ENCODE measurements at regions not wholly inside any gene's neighbourhood (a gene's known extent, or its start where the extent isn't known, plus 50 kb on each side); places are given as distances from the start of the nearest gene placed in this dataset.

DNA sequence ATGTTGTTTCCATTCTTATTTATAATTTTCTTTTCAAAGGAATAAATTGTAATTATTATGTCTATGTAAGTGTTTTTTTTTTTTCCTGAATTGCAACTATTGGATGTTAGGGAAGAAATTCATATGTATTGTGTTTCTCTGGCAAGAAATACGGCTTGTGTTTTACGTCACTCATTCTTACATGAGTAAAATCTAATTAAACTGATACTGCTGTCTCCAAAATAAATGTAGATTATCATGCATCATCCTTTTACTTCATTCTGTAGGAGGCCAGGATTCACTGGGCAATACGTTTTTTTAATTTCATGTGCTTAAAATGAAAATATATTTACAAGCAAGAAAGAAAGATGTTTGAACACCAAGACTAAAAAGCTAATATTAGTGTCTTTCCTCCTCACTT lies 590.8 kb downstream of the OTOL1 start:
- Histone ChIP-seq H3K27me3 (ENCODE audit: control insufficient read depth, insufficient read depth, low read length) (no peaks in the 10 kb centered on the region), H3K4me3 (ENCODE audit: low read depth, low read length) (no peak overlapping the region), H3K36me3 (ENCODE audit: control insufficient read depth, insufficient read depth, low read length) (no peaks in the 10 kb centered on the region)
- CTCF ChIA-PET, result no interaction called here
- TF ChIP-seq, protein P1, sequence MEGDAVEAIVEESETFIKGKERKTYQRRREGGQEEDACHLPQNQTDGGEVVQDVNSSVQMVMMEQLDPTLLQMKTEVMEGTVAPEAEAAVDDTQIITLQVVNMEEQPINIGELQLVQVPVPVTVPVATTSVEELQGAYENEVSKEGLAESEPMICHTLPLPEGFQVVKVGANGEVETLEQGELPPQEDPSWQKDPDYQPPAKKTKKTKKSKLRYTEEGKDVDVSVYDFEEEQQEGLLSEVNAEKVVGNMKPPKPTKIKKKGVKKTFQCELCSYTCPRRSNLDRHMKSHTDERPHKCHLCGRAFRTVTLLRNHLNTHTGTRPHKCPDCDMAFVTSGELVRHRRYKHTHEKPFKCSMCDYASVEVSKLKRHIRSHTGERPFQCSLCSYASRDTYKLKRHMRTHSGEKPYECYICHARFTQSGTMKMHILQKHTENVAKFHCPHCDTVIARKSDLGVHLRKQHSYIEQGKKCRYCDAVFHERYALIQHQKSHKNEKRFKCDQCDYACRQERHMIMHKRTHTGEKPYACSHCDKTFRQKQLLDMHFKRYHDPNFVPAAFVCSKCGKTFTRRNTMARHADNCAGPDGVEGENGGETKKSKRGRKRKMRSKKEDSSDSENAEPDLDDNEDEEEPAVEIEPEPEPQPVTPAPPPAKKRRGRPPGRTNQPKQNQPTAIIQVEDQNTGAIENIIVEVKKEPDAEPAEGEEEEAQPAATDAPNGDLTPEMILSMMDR (IDR thresholded peaks at IDR 0.05; ENCODE audit: insufficient read depth, low read depth, low read length), result no peak
- POLR2A ChIA-PET, result no interaction called here
- DNase-seq (ENCODE audit: low read depth), result no peak

GRCh38 chr3:162092751-162093150 lies 596.1 kb downstream of the OTOL1 start:
- no peak for DNase-seq (ENCODE audit: low read depth)
- Histone ChIP-seq H3K27me3 (ENCODE audit: control insufficient read depth, insufficient read depth, low read length) (no peaks in the 10 kb centered on the region), H3K36me3 (ENCODE audit: control insufficient read depth, insufficient read depth, low read length) (no peaks in the 10 kb centered on the region), H3K4me3 (ENCODE audit: low read depth, low read length) (no peak overlapping the region)
- TF ChIP-seq, protein P1 (IDR thresholded peaks at IDR 0.05; ENCODE audit: insufficient read depth, low read depth, low read length), result no peak
- ChIA-PET POLR2A (no interaction called here), CTCF (no interaction called here)

GRCh38 chr3:162094301-162094700 lies 597.7 kb downstream of the OTOL1 start:
- ChIA-PET CTCF (no interaction called here), POLR2A (no interaction called here)
- no peaks in the 10 kb centered on the region for H3K27me3 ChIP-seq (ENCODE audit: control insufficient read depth, insufficient read depth, low read length)
- no peak for DNase-seq (ENCODE audit: low read depth)
- TF ChIP-seq, protein P1 (IDR thresholded peaks at IDR 0.05; ENCODE audit: insufficient read depth, low read depth, low read length), result no peak
- H3K36me3 ChIP-seq (ENCODE audit: control insufficient read depth, insufficient read depth, low read length), result no peaks in the 10 kb centered on the region
- H3K4me3 ChIP-seq (ENCODE audit: low read depth, low read length), result no peak overlapping the region

GRCh38 chr3:162096874-162097273 lies 600.3 kb downstream of the OTOL1 start:
- no peak overlapping the region for H3K4me3 ChIP-seq (ENCODE audit: low read depth, low read length)
- H3K36me3 ChIP-seq (ENCODE audit: control insufficient read depth, insufficient read depth, low read length), result no peaks in the 10 kb centered on the region
- TF ChIP-seq, protein P1 (IDR thresholded peaks at IDR 0.05; ENCODE audit: insufficient read depth, low read depth, low read length), result no peak
- ChIA-PET POLR2A (no interaction called here), CTCF (no interaction called here)
- H3K27me3 ChIP-seq (ENCODE audit: control insufficient read depth, insufficient read depth, low read length), result no peaks in the 10 kb centered on the region
- no peak for DNase-seq (ENCODE audit: low read depth)

GRCh38 chr3:162103808-162104207 lies 607.2 kb downstream of the OTOL1 start:
- H3K36me3 ChIP-seq (ENCODE audit: control insufficient read depth, insufficient read depth, low read length), result no peaks in the 10 kb centered on the region
- no peak overlapping the region for H3K4me3 ChIP-seq (ENCODE audit: low read depth, low read length)
- no peak for DNase-seq (ENCODE audit: low read depth)
- CTCF ChIA-PET, result no interaction called here
- POLR2A ChIA-PET, result no interaction called here
- TF ChIP-seq, protein P1 (IDR thresholded peaks at IDR 0.05; ENCODE audit: insufficient read depth, low read depth, low read length), result no peak
- H3K27me3 ChIP-seq (ENCODE audit: control insufficient read depth, insufficient read depth, low read length), result no peaks in the 10 kb centered on the region
